GM21723 (cell line): ENCODE measurements at regions not wholly inside any gene's neighbourhood (a gene's known extent, or its start where the extent isn't known, plus 50 kb on each side); places are given as distances from the start of the nearest gene placed in this dataset.

Experiments used
- ATAC-seq: cut with Tn5 transposase; IDR thresholded peaks from one replicate; pipeline ENCODE4 v1.9.1; 2021; ENCODE audit warnings: mild to moderate bottlenecking, moderate library complexity; ENCODE audit not compliant: unreplicated experiment

GRCh38 chr12:66960006-66960405, 281.1 kb upstream of the GRIP1 start:
- ATAC-seq: no peak

- no peak for ATAC-seq
These were observed 282.1 kb upstream of the GRIP1 start for GRCh38 chr12:66960704-66961690.

DNA sequence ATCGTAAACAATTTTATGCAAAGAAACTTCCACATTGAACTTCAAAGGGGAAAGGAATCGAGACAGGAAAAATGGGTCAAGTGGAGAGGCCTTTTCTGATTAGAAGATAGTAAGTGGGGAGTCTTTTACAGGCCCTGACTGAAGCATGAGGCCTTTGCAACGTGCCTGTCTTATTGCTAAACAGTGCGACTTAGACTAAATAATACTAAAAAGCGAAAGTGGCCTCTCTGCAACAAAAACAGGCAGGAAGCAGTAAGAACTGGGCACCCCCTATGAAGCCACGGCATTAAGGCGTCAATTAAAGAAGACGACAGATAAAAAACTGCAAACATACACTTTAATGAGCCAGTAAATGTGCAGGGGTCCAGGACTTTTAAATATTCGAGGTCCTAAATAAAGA, 283.4 kb upstream of the GRIP1 start:
- no peak for ATAC-seq

DNA sequence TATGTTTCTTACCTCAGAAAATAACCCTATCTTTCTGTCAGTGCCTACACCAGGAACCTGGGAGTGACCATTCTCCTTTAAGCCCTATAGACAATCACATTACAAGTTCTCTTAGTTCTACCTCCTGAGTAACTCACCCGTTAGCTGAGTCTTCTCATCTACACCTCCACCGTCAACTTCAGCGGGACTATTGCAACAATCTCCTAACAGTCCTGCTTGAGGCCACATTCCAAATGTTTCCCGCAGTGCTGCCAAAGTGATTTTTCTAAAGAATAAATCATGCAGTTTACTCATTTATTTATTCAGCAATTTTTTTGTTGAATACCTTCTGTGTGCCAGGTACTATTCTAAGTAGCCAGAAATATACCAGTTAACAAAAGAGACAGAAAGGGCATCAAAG, 285.0 kb upstream of the GRIP1 start:
- no peak for ATAC-seq

DNA sequence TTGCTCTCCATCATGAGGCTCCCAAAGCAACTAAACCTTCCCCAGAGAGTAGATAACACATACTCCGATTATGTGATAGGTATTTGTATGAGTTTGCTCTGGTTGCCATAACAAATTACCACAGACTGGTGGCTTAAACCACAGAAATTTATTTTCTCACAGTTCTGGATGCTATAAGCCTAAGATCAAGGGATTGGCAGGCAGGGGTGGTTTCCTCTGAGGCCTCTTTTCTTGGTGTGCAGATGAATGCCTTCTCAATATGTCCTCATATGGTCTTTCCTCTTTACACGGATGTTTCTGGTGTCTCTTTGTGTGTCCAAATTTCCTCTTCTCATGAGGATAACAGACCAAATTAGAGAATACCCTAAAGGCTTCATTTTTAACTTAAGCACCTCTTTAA, 285.8 kb upstream of the GRIP1 start:
- no peak for ATAC-seq

- ATAC-seq: no peak
These were observed 286.7 kb upstream of the GRIP1 start for GRCh38 chr12:66965621-66966020.

DNA sequence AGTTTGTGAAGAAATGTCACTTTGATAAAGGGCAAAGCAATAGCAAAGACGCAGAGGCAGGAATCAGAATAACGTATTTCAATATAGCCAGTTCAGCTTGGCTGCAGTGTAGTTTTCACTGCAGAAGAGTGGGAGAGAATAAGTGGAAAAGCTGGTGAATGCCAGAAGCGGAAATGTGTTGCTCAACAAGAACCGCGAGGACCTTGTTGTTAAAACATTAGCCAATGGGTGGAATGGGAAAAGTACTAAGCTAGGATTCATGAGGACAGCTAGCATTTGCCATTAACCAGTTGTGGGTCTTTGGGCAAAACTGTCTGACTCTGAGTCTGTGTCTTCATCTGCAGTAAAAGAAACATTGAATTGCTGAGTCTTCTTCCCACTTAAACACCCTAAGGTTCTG, 292.9 kb upstream of the GRIP1 start:
- ATAC-seq: no peak

DNA sequence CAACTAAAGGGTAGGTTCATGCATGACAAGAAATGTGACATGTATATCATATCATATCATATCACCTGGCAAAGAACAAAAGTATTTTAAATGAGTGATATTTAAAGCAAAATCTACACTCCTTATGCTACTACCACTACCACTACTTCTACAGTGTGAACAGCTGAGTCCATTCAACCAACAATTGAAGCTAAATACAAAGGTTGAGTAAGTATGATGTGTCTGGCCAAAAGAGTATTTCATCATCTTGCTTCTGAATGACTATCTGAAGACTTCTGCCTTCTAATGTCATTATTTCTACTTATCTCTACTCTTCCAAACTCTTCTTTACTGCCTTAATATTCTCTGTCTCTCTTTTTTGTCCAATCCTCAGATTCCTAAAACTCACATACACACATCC, 292.6 kb upstream of the CAND1 start:
- ATAC-seq: no peak

GRCh38 chr12:66978802-66979201, 290.4 kb upstream of the CAND1 start:
- no peak for ATAC-seq

DNA sequence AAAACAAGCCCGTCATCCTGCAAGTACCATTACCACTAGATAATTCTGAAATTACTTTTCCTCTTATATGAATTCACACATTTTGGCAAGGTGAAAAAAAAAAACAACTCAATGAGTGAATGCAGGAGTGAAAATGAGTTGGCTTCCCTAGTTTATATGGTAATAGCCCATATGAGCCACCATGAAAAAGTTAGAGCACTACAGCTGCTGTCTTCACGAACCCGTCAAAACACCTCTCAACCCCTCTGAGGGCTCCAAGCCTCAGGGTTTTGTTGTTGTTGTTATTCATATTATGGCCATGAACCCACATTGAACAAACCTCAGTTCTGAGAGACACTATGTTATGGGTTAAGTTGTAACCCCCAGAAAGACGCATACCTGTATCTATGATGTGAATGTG, 289.9 kb upstream of the CAND1 start:
- ATAC-seq: no peak

DNA sequence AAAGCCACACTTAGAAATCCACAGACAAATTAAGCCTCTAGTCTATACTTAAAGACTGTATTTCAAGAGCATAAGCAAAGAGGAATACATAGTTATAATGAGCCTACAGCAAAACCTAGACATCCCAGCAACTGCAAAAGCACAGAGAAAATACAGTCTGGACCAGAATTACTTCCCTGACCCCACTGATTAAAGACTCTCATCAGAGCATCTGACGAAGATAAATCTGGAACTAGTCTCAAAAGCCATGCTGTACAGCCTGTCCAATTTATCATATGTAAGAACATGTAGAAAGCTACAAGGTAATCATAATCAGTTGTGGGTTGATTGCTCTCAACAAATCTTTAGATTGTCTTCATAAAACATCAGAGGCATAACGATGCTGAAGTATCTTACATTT, 285.1 kb upstream of the CAND1 start:
- ATAC-seq: no peak

DNA sequence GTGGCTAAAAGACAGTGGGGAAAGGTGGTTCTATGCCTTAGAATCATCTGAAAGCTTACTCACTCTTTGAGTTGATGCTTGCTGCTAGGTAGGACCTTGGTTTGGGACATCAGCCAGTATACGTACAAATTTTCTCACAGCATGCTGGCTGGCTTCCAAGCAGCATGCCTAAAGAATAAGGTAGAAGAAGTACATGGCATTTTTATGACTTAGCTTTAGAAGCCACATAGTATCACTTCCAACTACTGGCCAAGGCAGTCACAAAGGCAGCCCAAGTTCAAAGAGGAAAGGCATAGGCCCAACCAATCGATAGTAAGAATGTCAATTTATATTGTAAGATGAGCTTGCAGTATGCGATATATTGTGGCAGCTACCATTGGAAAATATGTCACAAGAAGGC, 284.2 kb upstream of the CAND1 start:
- ATAC-seq: no peak

- ATAC-seq: no peak
These were observed 270.0 kb upstream of the CAND1 start for GRCh38 chr12:66999141-66999540.

DNA sequence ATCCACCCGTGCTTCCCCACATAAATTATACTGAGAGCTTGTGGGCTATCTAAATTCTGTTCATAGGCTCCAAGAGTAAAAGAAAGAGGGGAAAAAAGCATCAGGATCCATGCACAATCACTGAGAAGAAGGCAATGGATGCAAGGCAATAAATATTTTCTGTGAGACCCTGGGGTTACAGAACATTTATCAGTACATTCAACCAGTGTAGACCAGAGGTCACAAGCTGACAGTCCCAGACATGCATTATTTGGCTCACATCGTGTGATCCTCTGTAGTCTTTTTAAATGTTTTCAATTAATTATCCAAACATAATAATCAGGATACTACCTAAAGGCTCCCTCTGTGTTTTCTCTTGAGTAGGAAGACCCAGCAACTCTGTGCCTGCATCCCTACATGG, 267.9 kb upstream of the CAND1 start:
- no peak for ATAC-seq

DNA sequence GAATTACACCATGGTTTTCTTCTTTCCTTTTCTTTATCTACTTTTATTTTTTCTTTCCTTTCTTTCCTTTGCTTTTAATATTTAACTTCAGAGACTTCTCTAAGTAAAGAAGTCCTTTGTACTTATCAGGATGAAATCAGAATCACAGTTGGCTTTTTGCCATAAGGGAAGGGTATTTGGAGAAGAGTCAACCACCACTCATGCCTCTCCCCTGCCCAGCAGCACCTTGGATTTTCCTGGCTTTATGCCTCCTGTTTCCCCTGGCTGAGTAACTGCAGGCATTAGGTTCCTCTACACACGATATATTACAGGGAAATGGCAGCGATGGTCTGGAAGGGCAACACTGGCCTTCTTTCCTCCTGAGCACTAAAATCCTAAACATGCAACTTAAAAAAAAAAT, 266.4 kb upstream of the CAND1 start:
- no peak for ATAC-seq

- ATAC-seq: no peak
These were observed 262.5 kb upstream of the CAND1 start for GRCh38 chr12:67006610-67007009.

DNA sequence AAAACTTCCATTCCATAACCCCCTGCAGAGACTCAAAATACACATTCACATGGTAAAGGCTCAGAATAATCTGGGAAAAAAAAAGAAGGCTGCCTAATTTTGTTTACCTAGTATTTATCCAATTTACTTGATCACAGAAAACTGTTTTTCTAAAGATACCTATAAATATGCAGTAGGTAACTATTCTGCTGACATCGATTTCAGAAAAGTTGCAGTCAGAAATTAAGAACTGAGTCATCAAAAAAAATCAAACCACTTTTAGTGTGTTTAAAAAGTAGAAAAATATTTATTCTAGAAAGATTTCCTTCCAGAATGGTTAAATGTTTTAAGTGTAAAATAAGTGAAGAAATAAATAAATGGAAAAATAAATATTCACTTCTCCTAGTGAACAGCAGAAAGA, 254.5 kb upstream of the CAND1 start:
- ATAC-seq: no peak

GRCh38 chr12:67018105-67018504, 251.1 kb upstream of the CAND1 start:
- ATAC-seq: no peak

DNA sequence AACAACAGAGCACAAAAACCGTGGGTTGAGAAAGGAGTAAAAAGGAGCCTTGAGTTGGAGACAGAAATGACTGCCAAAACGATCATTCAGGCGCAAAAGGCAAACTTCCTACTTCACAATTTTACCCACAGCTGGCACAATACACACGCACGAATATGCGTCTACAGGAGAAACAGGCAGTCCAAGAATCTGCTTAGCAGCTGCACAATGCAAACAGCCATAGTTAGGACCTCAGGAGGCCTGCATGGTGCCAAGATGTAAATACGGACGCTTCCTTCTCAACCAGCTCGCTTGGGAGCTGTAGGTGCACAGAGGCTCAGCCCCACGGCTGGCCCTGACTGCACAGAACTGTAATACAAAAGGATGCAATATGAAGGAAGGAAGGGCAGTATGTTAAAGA, 250.1 kb upstream of the CAND1 start:
- no peak for ATAC-seq

- ATAC-seq: peak; percentile 86
These were observed 243.5 kb upstream of the CAND1 start for GRCh38 chr12:67025543-67026114.

DNA sequence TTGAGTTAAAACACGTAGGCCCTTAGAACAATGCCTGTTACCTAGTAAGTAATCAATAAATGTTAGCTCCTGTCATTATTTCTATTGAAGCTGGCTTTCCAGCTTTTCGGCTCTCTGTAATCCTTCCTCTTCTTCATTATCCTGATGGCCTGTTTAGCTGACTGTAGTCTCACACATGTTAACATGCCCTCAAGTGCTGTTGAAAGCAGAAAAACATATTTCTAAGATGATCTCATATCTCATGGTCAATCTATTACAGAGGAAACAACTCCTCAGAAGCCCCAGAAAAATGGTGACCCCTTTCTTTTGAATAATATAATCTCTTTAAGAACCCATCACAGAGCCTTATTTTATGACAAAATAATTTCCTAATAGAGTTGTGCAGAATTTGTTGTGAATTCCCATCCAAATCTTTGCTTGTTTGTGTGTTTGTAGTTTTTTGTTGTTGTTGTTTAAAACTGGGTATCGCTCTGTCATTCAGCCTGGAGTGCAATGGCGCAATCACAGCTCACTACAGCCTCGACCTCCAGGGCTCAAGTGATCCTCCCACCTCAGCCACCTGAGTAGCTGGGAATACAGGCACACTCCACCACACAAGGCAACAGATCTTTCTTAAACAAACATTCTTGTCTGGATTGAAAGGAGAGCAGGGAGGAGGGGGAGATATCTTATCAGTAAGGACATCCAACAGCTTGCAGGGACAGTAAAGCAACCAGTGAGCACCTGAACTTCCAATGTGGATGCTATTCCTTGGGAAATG, 242.5 kb upstream of the CAND1 start:
- ATAC-seq: no peak

DNA sequence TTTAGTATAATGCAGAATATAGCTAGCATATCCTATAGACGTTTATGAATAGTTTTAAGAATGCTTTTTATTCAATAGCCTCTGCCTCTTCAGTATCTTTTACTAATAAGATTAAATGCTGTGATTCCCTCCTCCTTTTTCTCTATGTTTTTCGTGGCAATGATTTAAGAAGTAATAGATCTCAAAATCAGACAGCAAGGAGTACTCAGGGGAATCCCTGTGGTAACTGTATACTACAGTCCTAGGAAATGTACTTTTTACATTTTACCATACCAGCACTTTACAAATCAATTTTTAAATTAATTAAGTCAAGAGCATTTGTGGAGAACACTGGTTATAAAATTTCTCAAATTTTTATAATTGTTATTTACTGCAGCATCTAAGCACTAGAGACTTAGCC, 240.6 kb upstream of the CAND1 start:
- no peak for ATAC-seq
